ENCODE measurements at regions not wholly inside any gene's neighbourhood (a gene's known extent, or its start where the extent isn't known, plus 50 kb on each side); places are given as distances from the start of the nearest gene placed in this dataset.

DNA sequence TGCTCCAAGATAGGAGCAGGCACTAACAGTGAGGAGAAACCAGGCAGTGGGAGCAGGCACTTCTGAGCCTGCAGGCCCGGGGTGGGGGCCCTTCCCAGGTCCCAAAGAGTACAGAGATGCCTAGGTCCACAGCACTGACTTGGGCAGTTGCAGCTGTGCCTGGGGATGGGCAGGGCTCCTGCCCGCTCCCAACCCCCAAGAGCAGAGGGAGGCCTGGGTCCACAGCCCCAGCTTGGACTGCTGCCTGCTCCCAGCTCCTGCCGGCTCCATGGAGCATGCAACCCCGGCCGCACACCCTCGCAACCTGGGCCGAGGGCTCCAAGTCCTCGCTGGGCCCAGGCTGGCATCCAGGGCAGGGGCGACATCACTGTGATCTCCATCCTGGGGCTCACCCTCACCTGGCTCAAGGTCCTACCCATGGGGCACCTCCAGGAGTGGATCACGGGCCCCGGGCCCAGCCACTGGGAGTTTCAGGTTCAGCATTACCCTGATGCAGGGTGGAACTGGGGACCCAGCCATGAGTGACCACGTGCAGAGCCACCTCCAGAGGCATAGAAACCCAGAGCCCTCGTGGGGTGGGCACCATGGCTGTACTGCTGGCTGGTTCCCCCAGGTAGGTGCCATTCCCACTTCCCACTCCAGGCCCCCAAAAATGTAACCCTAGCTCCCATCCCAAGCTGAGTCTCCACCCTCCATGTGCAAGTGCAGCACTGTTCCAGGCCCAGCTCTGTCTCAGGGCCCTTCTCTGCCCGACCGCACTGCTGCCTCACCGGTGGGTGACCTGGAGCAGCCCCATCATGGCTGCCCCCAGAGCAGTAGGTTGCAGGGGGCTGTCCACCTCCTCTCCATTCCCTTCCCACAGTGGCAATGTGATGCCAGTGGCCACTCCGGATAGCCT lies 325.6 kb downstream of the NR4A2 start:
- TF ChIP-seq, protein P1, sequence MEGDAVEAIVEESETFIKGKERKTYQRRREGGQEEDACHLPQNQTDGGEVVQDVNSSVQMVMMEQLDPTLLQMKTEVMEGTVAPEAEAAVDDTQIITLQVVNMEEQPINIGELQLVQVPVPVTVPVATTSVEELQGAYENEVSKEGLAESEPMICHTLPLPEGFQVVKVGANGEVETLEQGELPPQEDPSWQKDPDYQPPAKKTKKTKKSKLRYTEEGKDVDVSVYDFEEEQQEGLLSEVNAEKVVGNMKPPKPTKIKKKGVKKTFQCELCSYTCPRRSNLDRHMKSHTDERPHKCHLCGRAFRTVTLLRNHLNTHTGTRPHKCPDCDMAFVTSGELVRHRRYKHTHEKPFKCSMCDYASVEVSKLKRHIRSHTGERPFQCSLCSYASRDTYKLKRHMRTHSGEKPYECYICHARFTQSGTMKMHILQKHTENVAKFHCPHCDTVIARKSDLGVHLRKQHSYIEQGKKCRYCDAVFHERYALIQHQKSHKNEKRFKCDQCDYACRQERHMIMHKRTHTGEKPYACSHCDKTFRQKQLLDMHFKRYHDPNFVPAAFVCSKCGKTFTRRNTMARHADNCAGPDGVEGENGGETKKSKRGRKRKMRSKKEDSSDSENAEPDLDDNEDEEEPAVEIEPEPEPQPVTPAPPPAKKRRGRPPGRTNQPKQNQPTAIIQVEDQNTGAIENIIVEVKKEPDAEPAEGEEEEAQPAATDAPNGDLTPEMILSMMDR (IDR thresholded peaks at IDR 0.05; ENCODE audit: insufficient read depth, low read depth, low read length): no peak
- TF ChIP-seq EZH2 (IDR thresholded peaks at IDR 0.05; ENCODE audit: insufficient read depth, low read length): no peak

Measured in astrocyte (in vitro differentiated cells and primary cell).